ENCODE measurements at regions not wholly inside any gene's neighbourhood (a gene's known extent, or its start where the extent isn't known, plus 50 kb on each side); places are given as distances from the start of the nearest gene placed in this dataset.

DNA sequence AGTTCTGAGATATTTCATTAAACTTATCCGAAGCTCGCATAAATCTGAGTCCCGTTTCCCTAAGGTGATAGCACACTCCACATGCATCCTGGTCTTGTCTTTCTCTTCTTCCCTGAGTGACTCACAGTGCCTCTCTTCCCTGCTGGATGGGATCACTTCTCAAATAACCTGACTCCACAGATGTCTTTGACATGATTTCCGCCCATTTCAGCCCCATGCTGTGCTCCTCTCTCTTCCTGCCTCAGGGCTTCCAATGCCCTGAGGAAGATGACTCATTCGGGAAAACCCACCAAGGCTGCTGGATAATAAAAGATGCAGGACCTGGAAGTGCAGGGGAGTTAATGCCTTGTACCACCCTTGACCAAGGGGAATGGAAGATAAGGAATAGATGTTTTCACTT, 441.7 kb upstream of the SOX11 start:
- no peaks in the 10 kb centered on the region for H3K27me3 Mint-ChIP-seq (ENCODE audit: low read depth)
- DNase-seq (no peak), ATAC-seq (no peak)
- H3K4me3 Mint-ChIP-seq: no peak overlapping the region
- H3K4me1 Mint-ChIP-seq (ENCODE audit: low read depth): no peaks in the 10 kb centered on the region
- no peaks in the 10 kb centered on the region for H3K36me3 Mint-ChIP-seq (ENCODE audit: low read depth)
- peaks cover 24% of the 10 kb centered on the region for H3K9me3 Mint-ChIP-seq (ENCODE audit: insufficient read depth)
- no peak overlapping the region for H3K27ac Mint-ChIP-seq
- ChIA-PET POLR2A (no interaction called here), CTCF (no interaction called here)

DNA sequence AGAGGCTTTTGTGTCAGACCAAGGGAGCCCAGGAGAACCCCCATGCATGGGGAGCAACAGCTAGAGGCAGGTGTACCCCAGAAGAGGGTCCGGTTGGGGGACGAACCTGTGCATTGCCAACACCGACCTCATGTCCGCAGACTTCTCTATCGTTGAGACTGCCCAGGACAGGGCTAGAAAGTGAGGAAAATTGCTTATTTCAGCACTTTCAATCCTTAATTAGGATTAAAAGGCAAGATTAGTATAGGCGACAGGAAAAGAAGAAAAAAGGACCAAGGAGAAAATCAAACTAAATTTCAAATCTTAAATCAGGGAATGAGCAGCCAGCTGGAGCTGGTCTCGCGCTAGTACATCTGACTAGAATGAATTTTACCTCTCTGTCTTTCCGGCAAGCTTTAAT, 438.9 kb upstream of the SOX11 start:
- ATAC-seq (no peak), DNase-seq (no peak)
- no peaks in the 10 kb centered on the region for H3K36me3 Mint-ChIP-seq (ENCODE audit: low read depth)
- H3K27ac Mint-ChIP-seq: no peak overlapping the region
- no peaks in the 10 kb centered on the region for H3K4me1 Mint-ChIP-seq (ENCODE audit: low read depth)
- peaks cover 28% of the 10 kb centered on the region for H3K9me3 Mint-ChIP-seq (ENCODE audit: insufficient read depth)
- no peaks in the 10 kb centered on the region for H3K27me3 Mint-ChIP-seq (ENCODE audit: low read depth)
- POLR2A ChIA-PET: no interaction called here
- no peak overlapping the region for H3K4me3 Mint-ChIP-seq
- CTCF ChIA-PET: no interaction called here

DNA sequence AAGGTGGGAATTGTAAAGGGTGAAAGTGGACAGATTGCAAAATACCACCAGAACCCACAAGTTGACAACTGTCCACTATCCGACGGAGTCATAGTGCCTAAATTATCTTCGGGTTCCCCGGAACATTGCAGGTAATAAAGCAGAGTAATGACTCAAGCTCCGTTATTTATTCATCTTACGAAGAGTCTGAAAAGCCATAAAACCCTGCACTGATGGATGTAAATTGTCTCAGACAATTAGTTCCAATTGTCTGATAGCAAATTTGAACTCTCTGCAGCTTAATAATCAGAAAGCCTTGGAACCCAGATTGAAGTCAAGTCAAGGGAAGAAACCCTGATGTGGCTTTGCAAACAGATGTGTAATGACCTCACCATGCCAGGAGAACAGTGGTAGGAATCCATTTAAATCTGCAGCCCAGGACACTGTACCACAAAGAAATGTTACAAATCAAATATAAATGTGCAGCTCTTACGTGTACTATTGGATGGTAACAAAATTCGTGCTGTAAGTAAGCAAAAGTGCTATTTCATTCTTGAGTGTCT, 437.3 kb upstream of the SOX11 start:
- no peak overlapping the region for H3K4me3 Mint-ChIP-seq
- POLR2A ChIA-PET: no interaction called here

DNA sequence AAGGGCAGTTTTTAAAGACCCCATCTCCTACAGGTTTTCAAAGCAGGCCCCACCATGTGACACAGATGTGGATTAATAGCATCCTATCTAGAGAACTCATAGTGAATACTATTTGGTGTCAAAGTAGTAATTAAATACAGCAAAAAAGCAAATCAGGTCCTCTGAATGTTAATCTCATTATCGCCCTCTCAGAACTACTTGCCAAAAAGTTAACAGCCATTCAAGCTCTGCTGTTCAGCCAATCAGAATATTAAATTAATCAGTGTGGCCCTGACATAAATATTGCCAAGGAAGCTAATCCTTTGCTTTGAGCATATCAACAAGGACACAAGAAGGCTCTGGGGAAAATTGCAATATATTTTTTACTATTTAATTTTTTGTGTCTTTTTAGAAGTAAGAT, 428.9 kb upstream of the SOX11 start:
- no peaks in the 10 kb centered on the region for H3K4me1 Mint-ChIP-seq (ENCODE audit: low read depth)
- DNase-seq (no peak), ATAC-seq (no peak)
- H3K4me3 Mint-ChIP-seq: no peak overlapping the region
- peaks cover 21% of the 10 kb centered on the region for H3K9me3 Mint-ChIP-seq (ENCODE audit: insufficient read depth)
- ChIA-PET CTCF (no interaction called here), POLR2A (no interaction called here)
- H3K27me3 Mint-ChIP-seq (ENCODE audit: low read depth): no peaks in the 10 kb centered on the region
- no peak overlapping the region for H3K27ac Mint-ChIP-seq
- H3K36me3 Mint-ChIP-seq (ENCODE audit: low read depth): no peaks in the 10 kb centered on the region

More for the DNA sequence above, 437.3 kb upstream of the SOX11 start:
- CTCF ChIA-PET: no interaction called here
- no peaks in the 10 kb centered on the region for H3K36me3 Mint-ChIP-seq (ENCODE audit: low read depth)
- no peaks in the 10 kb centered on the region for H3K4me1 Mint-ChIP-seq (ENCODE audit: low read depth)
- no peak for ATAC-seq
- peaks cover 40% of the 10 kb centered on the region for H3K9me3 Mint-ChIP-seq (ENCODE audit: insufficient read depth)
- H3K27me3 Mint-ChIP-seq (ENCODE audit: low read depth): no peaks in the 10 kb centered on the region
- no peak for DNase-seq
- no peak overlapping the region for H3K27ac Mint-ChIP-seq

DNA sequence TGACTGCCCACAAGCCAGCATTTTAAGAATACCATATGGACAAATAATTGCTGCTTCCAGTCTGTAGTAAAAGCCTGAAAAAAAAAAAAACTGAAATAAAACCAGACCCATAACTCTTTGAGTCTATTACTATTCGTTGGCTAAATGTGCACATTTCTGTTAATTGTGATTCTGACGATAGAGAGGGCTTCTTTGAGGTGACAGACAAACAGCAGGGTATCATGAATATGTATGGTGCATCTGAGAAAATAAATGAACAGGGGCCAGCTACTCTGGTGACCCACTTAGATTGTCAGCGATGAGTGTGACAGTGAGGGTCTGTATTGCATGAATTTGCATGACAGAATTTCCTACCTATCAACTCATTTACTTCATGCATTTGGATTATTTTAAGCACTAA, 427.8 kb upstream of the SOX11 start:
- ChIA-PET POLR2A (no interaction called here), CTCF (no interaction called here)
- no peak overlapping the region for H3K4me3 Mint-ChIP-seq
- H3K27me3 Mint-ChIP-seq (ENCODE audit: low read depth): no peaks in the 10 kb centered on the region
- H3K27ac Mint-ChIP-seq: no peak overlapping the region
- ATAC-seq: no peak
- H3K4me1 Mint-ChIP-seq (ENCODE audit: low read depth): no peaks in the 10 kb centered on the region
- no peaks in the 10 kb centered on the region for H3K36me3 Mint-ChIP-seq (ENCODE audit: low read depth)
- H3K9me3 Mint-ChIP-seq (ENCODE audit: insufficient read depth): peaks cover 15% of the 10 kb centered on the region
- no peak for DNase-seq

DNA sequence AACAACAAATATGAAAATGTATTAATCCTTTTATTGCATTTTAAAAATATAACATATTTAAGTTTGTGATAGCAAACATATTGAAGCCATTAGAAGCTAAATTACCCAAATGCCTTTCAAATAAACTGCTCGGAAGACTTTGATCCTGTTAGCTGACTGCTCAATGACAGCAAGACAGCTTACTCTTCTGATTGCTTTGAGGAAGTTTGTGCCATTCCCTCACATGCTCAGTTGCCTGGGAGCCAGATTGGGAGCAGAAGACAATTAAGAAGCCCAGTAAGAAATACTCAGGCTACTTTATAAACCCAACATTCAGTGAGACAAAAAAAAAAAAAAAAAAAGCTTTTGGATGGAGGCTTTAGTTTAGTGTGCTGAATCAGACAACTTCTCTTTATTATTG, 407.1 kb upstream of the SOX11 start:
- no peak for ATAC-seq
- Mint-ChIP-seq H3K4me1 (ENCODE audit: low read depth) (no peaks in the 10 kb centered on the region), H3K27me3 (ENCODE audit: low read depth) (no peaks in the 10 kb centered on the region), H3K4me3 (no peak overlapping the region), H3K27ac (no peak overlapping the region), H3K9me3 (ENCODE audit: insufficient read depth) (no peaks in the 10 kb centered on the region), H3K36me3 (ENCODE audit: low read depth) (no peaks in the 10 kb centered on the region)
- ChIA-PET CTCF (no interaction called here), POLR2A (no interaction called here)
- DNase-seq: no peak

DNA sequence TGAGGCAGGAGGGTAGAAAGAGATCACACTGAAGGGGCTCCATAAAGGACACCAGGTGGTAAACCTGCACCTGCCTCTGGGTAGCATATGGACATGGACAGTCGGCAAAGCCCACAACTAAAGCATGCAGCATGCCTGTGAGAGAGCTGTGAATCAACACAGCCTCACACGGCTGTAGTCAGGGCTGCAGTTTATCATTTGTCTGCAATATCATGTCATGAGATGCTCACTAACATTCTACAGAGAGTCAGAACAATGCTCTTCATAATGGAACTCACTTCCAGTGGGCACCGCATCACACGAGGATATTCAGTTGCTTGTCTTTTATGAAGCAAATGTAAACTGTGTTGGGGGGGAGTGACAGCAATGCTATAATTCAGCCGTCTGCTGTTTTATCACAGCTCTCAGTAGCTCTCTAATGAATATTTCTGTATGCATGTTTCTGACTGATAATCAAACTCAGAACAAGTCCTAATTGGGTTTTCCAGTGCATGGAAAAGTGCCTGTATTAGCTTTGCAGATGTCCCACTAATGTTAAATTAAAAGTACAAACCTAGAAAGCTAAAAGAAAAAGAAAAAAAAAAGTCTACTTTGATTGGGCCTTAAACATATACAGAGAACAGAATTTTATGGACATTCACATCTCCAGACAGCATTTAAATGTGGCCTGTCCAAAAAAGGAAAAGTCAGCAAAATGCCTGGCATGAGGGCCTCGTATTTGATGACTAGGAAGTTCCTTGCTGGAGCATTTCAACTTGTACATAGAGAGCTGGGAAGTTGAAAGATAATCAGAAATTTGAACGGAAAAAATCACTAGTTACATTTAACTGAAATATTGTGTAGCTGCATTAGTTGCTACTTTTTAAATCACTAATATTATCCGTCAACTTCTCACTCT, 406.1 kb upstream of the SOX11 start:
- ChIA-PET CTCF (no interaction called here), POLR2A (no interaction called here)
- ATAC-seq (no peak), DNase-seq (no peak)
- no peak overlapping the region for H3K27ac Mint-ChIP-seq
- H3K9me3 Mint-ChIP-seq (ENCODE audit: insufficient read depth): no peaks in the 10 kb centered on the region
- H3K4me1 Mint-ChIP-seq (ENCODE audit: low read depth): no peaks in the 10 kb centered on the region
- no peak overlapping the region for H3K4me3 Mint-ChIP-seq
- no peaks in the 10 kb centered on the region for H3K36me3 Mint-ChIP-seq (ENCODE audit: low read depth)
- no peaks in the 10 kb centered on the region for H3K27me3 Mint-ChIP-seq (ENCODE audit: low read depth)

DNA sequence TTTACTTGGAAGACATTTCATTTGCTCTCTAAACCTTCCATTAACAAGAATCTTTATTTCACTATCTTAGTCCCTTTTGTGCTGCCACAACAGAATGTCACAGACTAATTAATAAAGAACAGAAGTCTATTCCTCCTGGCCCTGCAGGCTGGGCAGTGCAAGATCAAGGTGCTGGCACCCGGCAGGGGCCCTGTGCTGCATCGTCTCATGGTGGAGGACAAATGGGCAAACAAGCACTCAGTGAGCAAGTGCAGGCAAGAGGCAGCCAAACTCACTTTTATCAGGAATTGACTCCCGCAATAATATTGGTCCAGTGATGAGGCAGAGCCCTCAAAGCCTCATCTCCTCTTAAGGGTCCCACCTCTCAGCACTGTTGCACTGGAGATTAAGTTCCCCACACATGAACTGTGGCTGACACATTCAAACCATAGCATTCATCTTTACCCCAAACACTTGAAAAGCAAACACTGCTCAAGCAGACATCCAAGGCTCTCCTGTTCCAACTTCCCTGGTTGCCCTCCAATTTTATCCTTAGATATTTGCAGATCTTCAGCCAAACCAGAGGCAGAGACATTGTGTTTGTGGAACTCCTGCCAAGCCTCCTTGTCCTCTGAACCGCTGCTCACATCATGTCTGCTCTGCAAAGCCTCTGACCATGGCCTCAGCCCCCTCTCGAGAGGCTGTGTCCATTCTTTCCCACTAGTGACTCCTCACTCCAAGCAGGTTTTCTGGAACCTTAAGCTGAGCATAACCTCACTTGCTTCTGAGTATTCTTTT, 404.4 kb upstream of the SOX11 start:
- Mint-ChIP-seq H3K4me1 (ENCODE audit: low read depth) (no peaks in the 10 kb centered on the region), H3K27me3 (ENCODE audit: low read depth) (no peaks in the 10 kb centered on the region), H3K4me3 (no peak overlapping the region), H3K36me3 (ENCODE audit: low read depth) (no peaks in the 10 kb centered on the region), H3K9me3 (ENCODE audit: insufficient read depth) (no peaks in the 10 kb centered on the region), H3K27ac (no peak overlapping the region)
- POLR2A ChIA-PET: no interaction called here
- DNase-seq (no peak), ATAC-seq (no peak)
- CTCF ChIA-PET: no interaction called here

DNA sequence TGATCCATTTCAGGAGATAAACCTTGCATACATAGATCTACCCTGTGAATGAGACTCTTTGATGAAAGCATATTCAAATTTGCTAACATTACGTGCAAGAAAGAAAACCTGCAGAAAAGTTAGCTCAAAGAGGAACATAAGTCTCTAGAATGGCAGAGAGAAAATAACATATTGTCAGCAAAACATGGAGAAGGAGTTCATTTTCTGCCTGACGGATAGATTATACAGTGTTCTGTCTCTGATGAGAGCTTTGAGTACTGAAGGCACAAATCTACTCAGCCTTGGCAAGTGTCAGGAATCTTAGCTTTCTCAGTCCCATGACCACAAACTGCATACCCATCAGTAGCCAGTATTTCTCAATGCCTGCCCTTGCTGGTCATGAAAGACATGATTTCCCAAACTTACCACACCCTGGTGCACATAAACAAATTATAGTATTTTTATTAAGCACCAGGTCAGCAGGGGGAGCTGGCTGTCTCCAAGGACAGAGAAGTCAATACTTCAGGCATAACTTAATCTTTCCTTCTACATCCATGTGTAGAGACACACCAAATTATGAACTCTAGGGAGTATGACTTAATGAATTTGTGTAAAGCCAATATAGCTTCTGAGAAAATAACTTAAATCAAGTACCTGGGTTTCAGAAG, 401.2 kb upstream of the SOX11 start:
- DNase-seq: no peak
- CTCF ChIA-PET: no interaction called here

DNA sequence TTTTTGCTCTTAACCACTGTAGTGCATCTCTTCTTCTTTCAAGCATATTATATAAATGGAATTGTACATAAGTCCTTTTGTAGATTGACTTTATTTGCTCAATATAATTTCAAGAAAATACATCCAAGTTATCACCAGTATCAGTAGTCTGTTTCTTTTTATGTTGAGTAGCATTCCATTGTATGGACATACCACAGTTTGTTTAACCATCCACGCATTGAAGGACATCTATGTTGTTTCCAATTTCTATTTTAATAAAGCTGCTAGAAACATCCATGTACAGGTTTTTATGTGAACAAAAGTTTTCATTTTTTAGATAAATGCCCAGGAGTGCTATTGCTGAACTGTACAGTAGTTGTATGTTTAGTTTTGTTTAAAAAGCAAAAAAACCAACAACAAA, 387.5 kb upstream of the SOX11 start:
- H3K36me3 Mint-ChIP-seq (ENCODE audit: low read depth): no peaks in the 10 kb centered on the region
- DNase-seq (no peak), ATAC-seq (no peak)
- no peak overlapping the region for H3K27ac Mint-ChIP-seq
- H3K4me1 Mint-ChIP-seq (ENCODE audit: low read depth): no peaks in the 10 kb centered on the region
- peaks cover 9% of the 10 kb centered on the region for H3K9me3 Mint-ChIP-seq (ENCODE audit: insufficient read depth)
- ChIA-PET CTCF (no interaction called here), POLR2A (no interaction called here)
- no peaks in the 10 kb centered on the region for H3K27me3 Mint-ChIP-seq (ENCODE audit: low read depth)
- no peak overlapping the region for H3K4me3 Mint-ChIP-seq

More for the DNA sequence above, 401.2 kb upstream of the SOX11 start:
- Mint-ChIP-seq H3K4me3 (no peak overlapping the region), H3K27me3 (ENCODE audit: low read depth) (no peaks in the 10 kb centered on the region), H3K36me3 (ENCODE audit: low read depth) (no peaks in the 10 kb centered on the region), H3K27ac (no peak overlapping the region), H3K4me1 (ENCODE audit: low read depth) (no peaks in the 10 kb centered on the region), H3K9me3 (ENCODE audit: insufficient read depth) (no peaks in the 10 kb centered on the region)
- POLR2A ChIA-PET: no interaction called here
- ATAC-seq: no peak

DNA sequence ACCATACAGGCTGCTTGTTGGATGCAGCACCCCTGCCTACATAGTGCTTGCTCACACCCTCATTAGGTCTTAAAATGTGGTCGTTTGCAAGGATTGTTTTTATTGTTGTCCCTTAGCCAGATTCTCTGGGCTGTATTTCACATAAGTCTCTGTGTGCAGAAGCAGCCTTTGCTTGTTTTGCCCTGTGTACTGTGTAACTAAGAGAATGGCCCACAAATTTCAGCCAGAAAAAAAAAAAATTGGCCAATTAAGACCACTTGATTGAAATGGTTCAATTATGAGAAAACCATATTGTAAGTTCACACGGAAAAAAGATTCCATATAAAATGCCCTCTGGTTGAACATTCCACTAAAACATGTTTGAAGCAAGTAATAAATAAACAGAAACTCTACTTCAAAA, 377.1 kb upstream of the SOX11 start:
- H3K27ac Mint-ChIP-seq: no peak overlapping the region
- no peak for DNase-seq
- POLR2A ChIA-PET: no interaction called here
- CTCF ChIA-PET: no interaction called here
- no peaks in the 10 kb centered on the region for H3K4me1 Mint-ChIP-seq (ENCODE audit: low read depth)
- H3K9me3 Mint-ChIP-seq (ENCODE audit: insufficient read depth): no peaks in the 10 kb centered on the region
- no peak for ATAC-seq
- H3K36me3 Mint-ChIP-seq (ENCODE audit: low read depth): no peaks in the 10 kb centered on the region
- H3K27me3 Mint-ChIP-seq (ENCODE audit: low read depth): no peaks in the 10 kb centered on the region
- H3K4me3 Mint-ChIP-seq: no peak overlapping the region

DNA sequence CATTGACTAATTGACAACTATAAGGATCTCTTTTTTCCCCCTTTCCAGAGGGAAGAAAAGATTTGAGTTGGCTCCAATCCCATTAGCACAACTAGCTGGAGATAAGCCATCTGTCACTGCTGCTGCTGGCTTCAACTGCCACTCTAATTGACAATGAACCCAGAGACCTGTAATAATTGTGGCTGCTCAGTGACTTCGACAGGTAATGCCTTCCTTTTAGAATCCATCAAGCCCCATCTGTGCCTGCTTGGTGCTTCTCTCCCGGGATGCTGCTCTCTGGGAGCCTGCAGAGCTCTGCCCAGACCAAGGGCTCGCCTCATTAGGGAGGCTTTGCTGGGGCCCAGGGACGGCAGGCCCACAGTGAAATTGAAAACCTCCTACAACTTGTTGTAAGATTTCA, 376.7 kb upstream of the SOX11 start:
- Mint-ChIP-seq H3K4me1 (ENCODE audit: low read depth) (no peaks in the 10 kb centered on the region), H3K4me3 (no peak overlapping the region), H3K27ac (no peak overlapping the region), H3K9me3 (ENCODE audit: insufficient read depth) (no peaks in the 10 kb centered on the region), H3K36me3 (ENCODE audit: low read depth) (no peaks in the 10 kb centered on the region), H3K27me3 (ENCODE audit: low read depth) (no peaks in the 10 kb centered on the region)
- no peak for ATAC-seq
- POLR2A ChIA-PET: no interaction called here
- no peak for DNase-seq
- CTCF ChIA-PET: no interaction called here
